Dendritic cell treated with granulocyte-macrophage colony-stimulating factor and Interleukin-4, amounts not matched to agents 40 ng/mL and 50 ng/mL, for 4 days (primary cell): ENCODE measurements at regions not wholly inside any gene's neighbourhood (a gene's known extent, or its start where the extent isn't known, plus 50 kb on each side); places are given as distances from the start of the nearest gene placed in this dataset.
"Not testable (repeated sequence)": the region's sequence is repeated elsewhere in the genome, so short reads cannot be mapped to it uniquely, and the experiment has no call there.

Source experiments
- H3K27ac Mint-ChIP-seq: one replicate; pipeline ENCODE4 v1.8.0; 2022; ENCODE audit warnings: mild to moderate bottlenecking, mixed read lengths
- H3K27me3 Mint-ChIP-seq: one replicate; pipeline ENCODE4 v1.8.0; 2022; ENCODE audit warnings: mild to moderate bottlenecking, mixed read lengths
- H3K36me3 Mint-ChIP-seq: one replicate; pipeline ENCODE4 v1.8.0; 2022; ENCODE audit warnings: low read depth, mixed read lengths
- H3K4me1 Mint-ChIP-seq: one replicate; pipeline ENCODE4 v1.8.0; 2022; ENCODE audit warnings: low read depth, mixed read lengths
- H3K4me3 Mint-ChIP-seq: one replicate; pipeline ENCODE4 v1.8.0; 2022; ENCODE audit warnings: mild to moderate bottlenecking, moderate library complexity, mixed read lengths
- H3K9me3 Mint-ChIP-seq: one replicate; pipeline ENCODE4 v1.8.0; 2022; ENCODE audit warnings: mixed read lengths
- intact Hi-C: fragments of 100-400 bp; cut with micrococcal nuclease; formaldehyde crosslinking; loops from one replicate; pipeline ENCODE4 v1.15.0; 2022

DNA sequence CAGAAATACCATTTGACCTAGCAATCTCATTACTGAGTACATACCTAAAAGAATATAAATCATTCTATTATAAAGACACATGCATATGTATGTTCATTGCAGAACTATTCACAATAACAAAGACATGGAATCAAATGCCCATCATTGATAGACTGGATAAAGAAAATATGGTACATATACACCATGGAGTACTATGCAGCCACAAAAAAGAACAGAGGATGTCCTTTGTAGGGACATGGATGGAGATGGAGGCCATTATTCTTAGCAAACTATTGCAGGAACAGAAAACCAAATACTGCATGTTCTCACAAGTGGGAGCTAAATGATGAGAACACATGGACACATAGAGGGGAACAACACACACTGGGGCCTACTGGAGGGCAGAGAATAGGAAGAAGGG, 124.5 kb upstream of the GOT2 start:
- intact Hi-C loops, H3K36me3 Mint-ChIP-seq, H3K9me3 Mint-ChIP-seq, H3K27me3 Mint-ChIP-seq, H3K27ac Mint-ChIP-seq, H3K4me3 Mint-ChIP-seq: not testable (repeated sequence)
- peaks cover 31% of the 10 kb centered on the region for H3K4me1 Mint-ChIP-seq

DNA sequence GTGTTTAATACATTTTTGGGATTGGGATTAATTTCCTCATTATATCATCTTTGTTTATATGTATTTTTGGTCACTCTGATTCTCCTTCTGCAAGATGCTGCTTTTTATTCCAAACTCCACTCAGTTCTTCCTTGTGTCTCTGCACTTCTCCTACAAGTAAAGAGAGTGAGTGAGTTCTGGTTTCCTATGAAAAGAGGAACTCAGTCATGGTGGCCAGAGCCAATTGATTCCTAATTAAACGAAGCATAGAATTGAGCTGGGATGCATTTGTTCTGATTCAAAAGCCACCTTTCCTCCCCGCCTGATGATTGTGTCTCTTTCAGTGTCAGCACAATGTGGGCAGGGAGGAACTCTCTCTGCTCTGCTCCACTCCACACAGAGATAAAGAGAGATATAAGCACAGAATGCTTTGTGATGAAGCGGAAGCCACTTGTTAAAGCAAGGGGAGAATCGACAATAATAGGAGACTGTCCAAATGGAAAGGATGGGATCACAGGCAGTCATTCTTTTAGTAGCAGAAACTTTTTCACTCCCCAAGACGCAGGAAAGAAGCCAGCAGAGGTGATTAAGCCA, 121.3 kb upstream of the GOT2 start:
- intact Hi-C loops = no loop called here
- H3K9me3 Mint-ChIP-seq = no peaks in the 10 kb centered on the region
- no peak overlapping the region for H3K4me3 Mint-ChIP-seq
- H3K27ac Mint-ChIP-seq = no peak overlapping the region
- no peaks in the 10 kb centered on the region for H3K27me3 Mint-ChIP-seq
- no peaks in the 10 kb centered on the region for H3K36me3 Mint-ChIP-seq
- peaks cover 31% of the 10 kb centered on the region for H3K4me1 Mint-ChIP-seq

DNA sequence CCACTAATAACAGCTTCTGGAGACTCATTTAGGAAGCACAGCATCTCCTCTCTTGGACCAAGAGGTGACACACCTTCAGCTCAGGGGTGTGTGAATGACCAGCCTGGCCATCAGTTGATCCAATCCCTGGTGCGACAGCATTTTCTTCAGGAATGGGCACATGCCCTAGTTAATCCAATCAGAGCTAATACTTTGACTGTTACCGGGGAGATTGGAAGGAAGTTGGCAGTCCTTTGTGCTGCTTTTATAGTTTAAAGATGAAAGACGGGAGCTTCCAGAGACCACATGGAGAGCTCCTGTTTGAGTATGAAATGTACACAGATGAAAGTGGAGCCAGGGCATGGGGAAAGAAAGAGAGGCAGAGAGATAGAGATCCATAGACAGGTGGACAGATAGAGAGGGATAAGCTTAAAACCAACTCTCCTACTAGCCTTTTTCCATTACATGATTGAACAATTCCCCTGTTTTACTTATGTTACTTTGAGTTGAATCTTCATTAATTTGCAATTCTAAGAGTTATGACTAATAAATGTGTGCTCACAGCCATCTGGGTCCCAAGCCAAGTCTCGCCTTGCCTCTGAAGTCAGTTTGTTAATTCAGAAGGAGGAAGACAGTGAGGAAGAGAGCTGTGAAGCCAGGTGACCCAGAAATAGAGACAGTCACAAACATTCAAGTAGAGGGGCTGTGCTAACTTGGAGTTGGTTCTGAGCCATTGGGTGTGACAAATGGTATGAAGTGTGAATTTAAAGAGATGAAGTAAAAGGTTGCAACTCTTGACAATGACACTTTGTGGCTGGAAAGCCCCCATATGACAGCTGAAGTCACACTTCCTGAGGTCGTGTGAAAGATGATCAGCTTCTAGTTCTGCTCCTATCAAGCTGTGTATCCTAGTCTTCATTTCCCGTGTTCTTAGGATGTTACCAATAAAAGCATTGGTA, 120.0 kb upstream of the GOT2 start:
- no peak overlapping the region for H3K4me3 Mint-ChIP-seq
- no peaks in the 10 kb centered on the region for H3K9me3 Mint-ChIP-seq
- intact Hi-C loops = no loop called here
- no peaks in the 10 kb centered on the region for H3K27me3 Mint-ChIP-seq
- H3K4me1 Mint-ChIP-seq = peaks cover 18% of the 10 kb centered on the region
- no peaks in the 10 kb centered on the region for H3K36me3 Mint-ChIP-seq
- H3K27ac Mint-ChIP-seq = no peak overlapping the region

DNA sequence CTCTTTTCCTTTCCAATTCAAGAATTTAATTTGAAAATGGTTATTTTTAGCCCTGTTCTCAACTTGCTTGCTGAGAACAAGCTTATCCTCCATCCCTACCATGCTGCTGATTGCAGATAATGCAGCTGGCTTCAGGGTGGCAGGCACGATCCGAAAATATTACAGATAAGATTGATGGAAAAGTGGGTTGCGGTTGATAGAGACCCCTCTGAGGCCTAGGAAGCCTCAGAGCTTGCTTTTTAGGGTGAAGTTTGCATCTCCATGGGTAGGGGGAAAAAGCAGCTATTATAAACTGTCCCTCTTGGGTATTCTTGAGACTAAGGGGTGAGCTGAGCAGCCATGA, 116.5 kb upstream of the GOT2 start:
- H3K27ac Mint-ChIP-seq = no peak overlapping the region
- H3K27me3 Mint-ChIP-seq = no peaks in the 10 kb centered on the region
- H3K9me3 Mint-ChIP-seq = no peaks in the 10 kb centered on the region
- H3K4me1 Mint-ChIP-seq = peaks cover 28% of the 10 kb centered on the region
- intact Hi-C loops = no loop called here
- H3K4me3 Mint-ChIP-seq = no peak overlapping the region
- H3K36me3 Mint-ChIP-seq = no peaks in the 10 kb centered on the region

DNA sequence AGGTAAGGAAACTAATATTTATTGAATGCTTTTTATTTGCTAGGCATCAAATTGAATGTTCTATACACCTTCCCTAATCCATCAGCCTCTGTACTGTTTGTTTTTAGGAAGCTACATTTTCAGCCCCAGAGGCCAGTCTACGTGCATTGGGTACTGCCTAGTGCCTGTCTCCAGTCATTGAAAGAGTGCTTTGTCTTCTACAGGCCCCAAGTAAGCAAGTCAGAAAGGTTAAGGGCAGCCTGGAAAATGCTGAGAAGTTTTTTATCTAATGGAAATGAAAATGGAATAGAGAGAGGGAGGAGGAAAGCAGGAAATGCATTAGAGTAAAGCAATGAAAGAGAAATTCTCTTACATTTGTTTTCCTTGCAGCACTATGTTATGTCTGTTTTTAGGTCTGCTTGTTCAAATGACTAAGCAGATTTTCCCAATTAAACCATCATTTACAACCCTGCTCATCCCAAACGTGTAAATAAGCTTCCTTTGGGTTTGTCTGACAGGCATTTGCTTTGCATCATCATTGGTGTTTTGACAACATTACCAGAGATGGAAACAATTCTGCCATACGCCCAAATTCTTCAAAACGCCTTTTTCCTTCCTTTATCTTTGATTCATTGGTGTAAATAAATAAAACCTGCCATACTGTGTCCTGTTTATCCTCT, 116.0 kb upstream of the GOT2 start:
- H3K36me3 Mint-ChIP-seq = no peaks in the 10 kb centered on the region
- no peaks in the 10 kb centered on the region for H3K9me3 Mint-ChIP-seq
- H3K4me3 Mint-ChIP-seq = no peak overlapping the region
- H3K27ac Mint-ChIP-seq = no peak overlapping the region
- H3K4me1 Mint-ChIP-seq = peaks cover 23% of the 10 kb centered on the region
- H3K27me3 Mint-ChIP-seq = no peaks in the 10 kb centered on the region
- intact Hi-C loops = no loop called here

DNA sequence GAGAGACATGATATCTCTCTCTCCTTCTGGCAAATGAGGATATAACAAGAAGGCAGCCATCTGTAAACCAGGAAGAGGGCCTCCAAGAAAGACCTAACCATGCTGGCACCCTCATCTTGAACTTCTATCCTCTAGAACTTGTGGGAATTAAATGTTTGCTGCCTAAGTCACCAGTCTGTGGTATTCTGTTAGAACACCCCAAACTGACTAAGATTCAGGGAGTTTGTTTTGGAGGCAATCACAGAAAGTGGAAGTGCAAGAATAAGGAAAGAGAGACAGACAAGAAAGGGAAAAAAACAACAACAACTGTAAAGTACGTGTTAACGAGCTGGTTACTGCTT, 114.5 kb upstream of the GOT2 start:
- H3K4me3 Mint-ChIP-seq = no peak overlapping the region
- H3K4me1 Mint-ChIP-seq = peaks cover 16% of the 10 kb centered on the region
- no peak overlapping the region for H3K27ac Mint-ChIP-seq
- H3K36me3 Mint-ChIP-seq = no peaks in the 10 kb centered on the region
- no peaks in the 10 kb centered on the region for H3K27me3 Mint-ChIP-seq
- intact Hi-C loops = loop anchor here (10.0 kb wide), 1 partner anchor 346 kb away; no protein-coding TSS in a partner anchor
- no peaks in the 10 kb centered on the region for H3K9me3 Mint-ChIP-seq

DNA sequence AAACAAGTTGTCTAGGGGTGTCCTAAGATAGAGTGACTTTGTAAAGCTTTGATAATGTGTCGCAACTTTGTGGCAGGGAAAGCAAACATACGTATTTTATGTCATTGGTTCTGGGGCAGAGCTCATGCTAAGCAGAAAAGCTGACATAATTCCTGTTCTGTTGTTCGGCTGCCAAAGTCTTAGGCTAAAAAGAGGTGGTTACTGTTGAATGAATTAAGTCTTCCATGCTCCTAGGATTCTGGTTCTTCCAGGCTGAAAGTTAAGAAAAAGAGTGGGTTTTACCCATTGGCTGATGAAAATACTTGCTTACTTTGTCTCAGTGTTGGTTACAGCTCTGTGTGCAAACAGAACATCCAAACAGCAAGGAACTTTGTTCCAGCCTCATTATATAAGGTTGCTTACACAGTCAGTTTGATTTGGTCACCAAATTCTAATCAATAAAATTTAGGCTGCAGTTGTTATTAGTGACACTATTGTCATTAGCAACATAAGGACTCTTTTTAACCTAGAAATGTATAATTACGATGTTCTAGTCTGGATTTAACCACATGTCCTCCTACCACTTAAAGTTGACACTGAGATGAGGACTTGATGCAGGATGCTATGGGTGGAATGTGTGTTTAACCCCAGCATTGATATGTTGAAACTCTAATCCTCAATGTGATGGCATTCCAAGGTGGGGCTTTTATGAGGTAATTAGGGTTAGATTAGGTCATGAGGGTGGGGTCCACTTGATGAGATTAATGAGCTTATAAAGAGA, 114.0 kb upstream of the GOT2 start:
- intact Hi-C loops = loop anchor here (10.0 kb wide), 1 partner anchor 347 kb away; no protein-coding TSS in a partner anchor
- H3K9me3 Mint-ChIP-seq = no peaks in the 10 kb centered on the region
- peaks cover 16% of the 10 kb centered on the region for H3K4me1 Mint-ChIP-seq

DNA sequence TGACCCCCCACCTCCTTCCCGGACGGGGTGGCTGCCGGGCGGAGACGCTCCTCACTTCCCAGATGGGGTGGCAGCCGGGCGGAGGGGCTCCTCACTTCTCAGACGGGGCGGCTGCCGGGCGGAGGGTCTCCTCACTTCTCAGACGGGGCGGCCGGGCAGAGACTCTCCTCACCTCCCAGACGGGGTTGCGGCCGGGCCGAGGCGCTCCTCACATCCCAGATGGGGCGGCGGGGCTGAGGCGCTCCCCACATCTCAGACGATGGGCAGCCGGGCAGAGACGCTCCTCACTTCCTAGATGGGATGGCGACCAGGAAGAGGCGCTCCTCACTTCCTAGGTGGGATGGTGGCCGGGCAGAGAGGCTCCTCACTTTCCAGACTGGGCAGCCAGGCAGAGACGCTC, 112.1 kb upstream of the GOT2 start:
- H3K4me1 Mint-ChIP-seq = peaks cover 16% of the 10 kb centered on the region
- H3K4me3 Mint-ChIP-seq, H3K27ac Mint-ChIP-seq, H3K36me3 Mint-ChIP-seq, H3K27me3 Mint-ChIP-seq, H3K9me3 Mint-ChIP-seq: not testable (repeated sequence)
- intact Hi-C loops = loop anchor here (10.0 kb wide), 1 partner anchor 349 kb away; no protein-coding TSS in a partner anchor

More for the DNA sequence above, 114.0 kb upstream of the GOT2 start:
- H3K27me3 Mint-ChIP-seq = no peaks in the 10 kb centered on the region
- no peak overlapping the region for H3K27ac Mint-ChIP-seq
- no peaks in the 10 kb centered on the region for H3K36me3 Mint-ChIP-seq
- no peak overlapping the region for H3K4me3 Mint-ChIP-seq

DNA sequence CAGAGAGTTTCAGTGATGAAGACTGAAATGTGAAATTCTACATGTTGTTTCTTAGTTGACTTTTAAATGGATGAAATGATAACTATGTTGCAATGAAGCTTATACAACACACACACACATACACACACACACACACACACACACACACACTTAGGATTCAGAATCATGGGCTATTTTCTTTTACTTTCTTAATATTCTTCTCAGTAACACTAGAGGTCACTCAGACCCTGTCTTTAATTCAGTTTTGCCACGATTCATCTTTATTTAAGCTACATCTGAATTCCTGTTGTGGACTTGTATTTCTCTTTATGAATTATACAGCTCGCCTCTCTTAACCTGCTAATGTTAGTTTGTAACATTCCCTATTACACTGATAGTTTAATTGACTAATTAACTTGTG, 109.6 kb upstream of the GOT2 start:
- intact Hi-C loops = loop anchor here (5.0 to 10.0 kb wide), 2 partner anchors 351 to 1359 kb away; no protein-coding TSS in a partner anchor
- no peaks in the 10 kb centered on the region for H3K36me3 Mint-ChIP-seq
- no peak overlapping the region for H3K27ac Mint-ChIP-seq
- H3K4me1 Mint-ChIP-seq = peaks cover 14% of the 10 kb centered on the region
- H3K4me3 Mint-ChIP-seq = no peak overlapping the region
- H3K27me3 Mint-ChIP-seq = no peaks in the 10 kb centered on the region
- H3K9me3 Mint-ChIP-seq = no peaks in the 10 kb centered on the region

DNA sequence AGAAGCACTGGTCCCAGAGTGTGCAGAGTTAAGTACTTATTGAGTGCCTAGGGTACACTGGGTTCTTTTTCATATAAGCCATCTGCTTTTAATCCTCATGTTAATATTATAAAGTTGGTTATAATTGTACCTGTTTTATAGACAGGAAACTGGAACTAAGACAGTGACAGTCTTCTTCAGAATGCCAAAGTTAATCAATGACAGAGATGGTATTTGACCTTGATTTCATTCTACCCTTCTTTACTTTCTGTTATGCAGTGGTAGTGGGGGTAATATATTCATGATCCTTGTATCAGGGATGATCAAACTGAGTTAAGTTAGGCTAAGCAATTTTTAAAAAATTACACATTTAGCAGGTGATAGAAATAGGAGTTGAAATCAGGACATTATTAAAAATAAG, 108.6 kb upstream of the GOT2 start:
- H3K36me3 Mint-ChIP-seq = no peaks in the 10 kb centered on the region
- no peak overlapping the region for H3K4me3 Mint-ChIP-seq
- H3K27me3 Mint-ChIP-seq = no peaks in the 10 kb centered on the region
- no peak overlapping the region for H3K27ac Mint-ChIP-seq
- intact Hi-C loops = loop anchor here (5.0 to 10.0 kb wide), 2 partner anchors 352 to 1360 kb away; no protein-coding TSS in a partner anchor
- peaks cover 5% of the 10 kb centered on the region for H3K4me1 Mint-ChIP-seq
- H3K9me3 Mint-ChIP-seq = no peaks in the 10 kb centered on the region

DNA sequence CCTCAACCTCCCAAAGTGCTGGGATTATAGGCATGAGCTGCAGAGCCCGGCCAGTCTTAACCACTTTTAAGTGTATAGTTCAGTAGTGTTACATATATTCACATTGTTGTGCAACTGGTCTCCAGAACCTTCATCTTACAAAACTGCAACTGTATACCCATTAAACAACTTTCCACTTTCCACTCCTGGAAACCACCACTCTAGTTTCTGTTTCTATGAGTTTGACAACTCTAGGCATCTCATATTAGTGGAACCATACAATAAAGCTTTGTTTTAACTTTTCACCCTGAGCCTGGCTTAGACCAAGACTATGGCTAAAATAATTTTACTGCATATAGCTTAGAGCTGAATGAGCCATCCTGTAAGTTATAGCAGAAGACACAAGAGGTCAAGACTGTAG, 108.0 kb upstream of the GOT2 start:
- intact Hi-C loops = loop anchor here (5.0 to 10.0 kb wide), 2 partner anchors 353 to 1360 kb away; no protein-coding TSS in a partner anchor
- Mint-ChIP-seq H3K9me3 (no peaks in the 10 kb centered on the region), H3K27me3 (no peaks in the 10 kb centered on the region), H3K4me1 (peaks cover 4% of the 10 kb centered on the region), H3K4me3 (no peak overlapping the region), H3K36me3 (no peaks in the 10 kb centered on the region), H3K27ac (no peak overlapping the region)

DNA sequence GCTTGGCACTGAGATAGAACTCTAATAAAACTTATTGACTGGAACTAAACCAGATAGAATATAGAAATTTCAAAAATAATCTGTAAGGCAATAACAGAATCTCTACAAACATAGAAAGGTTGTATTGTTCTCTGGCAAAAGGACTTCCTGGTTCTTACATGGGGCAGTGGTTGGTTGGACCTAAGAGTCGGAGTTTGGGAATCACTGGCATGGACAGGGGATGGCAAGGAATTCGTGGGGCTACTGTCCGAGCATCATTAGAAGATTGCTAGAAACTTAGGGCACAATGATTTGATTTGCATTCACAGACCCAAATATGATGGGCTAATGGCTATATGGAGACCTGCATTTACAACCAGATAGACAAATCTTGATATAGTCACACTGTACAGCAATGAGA, 103.8 kb upstream of the GOT2 start:
- intact Hi-C loops = no loop called here
- Mint-ChIP-seq H3K27me3 (no peaks in the 10 kb centered on the region), H3K4me1 (peaks cover 4% of the 10 kb centered on the region), H3K36me3 (no peaks in the 10 kb centered on the region), H3K4me3 (no peak overlapping the region), H3K27ac (no peak overlapping the region), H3K9me3 (no peaks in the 10 kb centered on the region)

DNA sequence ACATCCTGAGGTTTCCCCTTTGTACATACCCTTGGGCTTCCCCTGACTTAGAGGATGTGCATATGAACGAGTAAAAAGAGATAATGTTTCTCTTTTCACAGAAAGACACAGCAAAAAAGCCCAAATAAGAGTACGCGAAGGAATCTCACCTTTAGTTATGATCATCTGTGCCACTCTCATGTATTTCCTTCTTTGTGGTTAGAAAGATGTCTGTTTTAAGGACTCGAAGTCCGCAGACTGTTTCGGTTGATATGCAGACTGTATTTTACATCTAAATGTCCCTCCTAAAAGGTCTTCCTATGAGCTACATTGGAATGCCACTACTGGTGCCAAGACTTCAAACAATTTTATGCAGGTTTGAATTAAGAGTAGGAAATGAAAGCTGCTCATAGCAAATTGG, 102.3 kb upstream of the GOT2 start:
- H3K36me3 Mint-ChIP-seq = no peaks in the 10 kb centered on the region
- H3K9me3 Mint-ChIP-seq = no peaks in the 10 kb centered on the region
- intact Hi-C loops = no loop called here
- peaks cover 10% of the 10 kb centered on the region for H3K4me1 Mint-ChIP-seq
- peaks cover 3% of the 10 kb centered on the region for H3K27me3 Mint-ChIP-seq
- no peak overlapping the region for H3K27ac Mint-ChIP-seq
- H3K4me3 Mint-ChIP-seq = no peak overlapping the region
